ENCODE measurements at regions not wholly inside any gene's neighbourhood (a gene's known extent, or its start where the extent isn't known, plus 50 kb on each side); places are given as distances from the start of the nearest gene placed in this dataset.

GRCh38 chr1:103960045-103960444 lies 210.3 kb downstream of the AMY1C start:
- H3K9me3 ChIP-seq (ENCODE audit: low read depth), result no peaks in the 10 kb centered on the region
- H3K27me3 ChIP-seq, result no peaks in the 10 kb centered on the region
- 74% methylated on average over 3 of the region's 3 CpGs for WGBS (ENCODE audit: low lambda C conversion rate, missing lambda C conversion rate)
- no peak overlapping the region for H2AFZ ChIP-seq
- H3K9me2 ChIP-seq (replicated peaks; ENCODE audit: insufficient read depth), result no peaks in the 10 kb centered on the region
- H4K20me1 ChIP-seq (ENCODE audit: insufficient read depth, poor library complexity, severe bottlenecking), result no peaks in the 10 kb centered on the region
- H3K4me3 ChIP-seq, result no peak overlapping the region
- no peak for DNase-seq (ENCODE audit: low spot score)
- TF ChIP-seq, protein P1, sequence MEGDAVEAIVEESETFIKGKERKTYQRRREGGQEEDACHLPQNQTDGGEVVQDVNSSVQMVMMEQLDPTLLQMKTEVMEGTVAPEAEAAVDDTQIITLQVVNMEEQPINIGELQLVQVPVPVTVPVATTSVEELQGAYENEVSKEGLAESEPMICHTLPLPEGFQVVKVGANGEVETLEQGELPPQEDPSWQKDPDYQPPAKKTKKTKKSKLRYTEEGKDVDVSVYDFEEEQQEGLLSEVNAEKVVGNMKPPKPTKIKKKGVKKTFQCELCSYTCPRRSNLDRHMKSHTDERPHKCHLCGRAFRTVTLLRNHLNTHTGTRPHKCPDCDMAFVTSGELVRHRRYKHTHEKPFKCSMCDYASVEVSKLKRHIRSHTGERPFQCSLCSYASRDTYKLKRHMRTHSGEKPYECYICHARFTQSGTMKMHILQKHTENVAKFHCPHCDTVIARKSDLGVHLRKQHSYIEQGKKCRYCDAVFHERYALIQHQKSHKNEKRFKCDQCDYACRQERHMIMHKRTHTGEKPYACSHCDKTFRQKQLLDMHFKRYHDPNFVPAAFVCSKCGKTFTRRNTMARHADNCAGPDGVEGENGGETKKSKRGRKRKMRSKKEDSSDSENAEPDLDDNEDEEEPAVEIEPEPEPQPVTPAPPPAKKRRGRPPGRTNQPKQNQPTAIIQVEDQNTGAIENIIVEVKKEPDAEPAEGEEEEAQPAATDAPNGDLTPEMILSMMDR (IDR thresholded peaks at IDR 0.05; ENCODE audit: poor library complexity), result no peak
- TF ChIP-seq EZH2 (IDR thresholded peaks at IDR 0.05; ENCODE audit: borderline replicate concordance), result no peak
- TF ChIP-seq EZH2phosphoT487 (IDR thresholded peaks at IDR 0.05; ENCODE audit: low read depth, severe bottlenecking, unreplicated experiment), result no peak
- no peaks in the 10 kb centered on the region for H3K79me2 ChIP-seq
- H3K4me1 ChIP-seq (ENCODE audit: insufficient read depth), result no peaks in the 10 kb centered on the region
- no peak overlapping the region for H3K27ac ChIP-seq
- H3K36me3 ChIP-seq (replicated peaks; ENCODE audit: insufficient read depth, low read depth), result no peaks in the 10 kb centered on the region
- no peak overlapping the region for H3K4me2 ChIP-seq

DNA sequence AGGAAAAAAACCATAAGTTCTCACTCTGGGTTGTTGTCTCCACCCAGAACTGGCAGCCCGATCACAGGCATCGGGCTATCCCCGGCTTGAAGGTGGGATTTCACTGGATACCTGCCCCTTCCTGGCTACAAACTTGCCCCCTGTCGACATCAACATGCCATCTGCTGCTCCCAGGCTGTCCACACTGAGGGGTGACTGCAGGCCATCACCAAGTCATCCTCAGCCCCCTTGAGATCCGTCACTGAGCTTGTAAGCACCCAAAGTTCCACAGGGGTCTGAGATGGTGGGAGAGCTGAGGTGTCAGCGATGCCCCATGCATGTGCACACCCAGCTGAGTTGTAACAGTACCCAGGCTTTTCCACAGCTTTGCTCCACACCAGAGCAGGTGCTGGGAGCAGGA lies 211.0 kb downstream of the AMY1C start:
- H3K36me3 ChIP-seq (replicated peaks; ENCODE audit: insufficient read depth, low read depth), result no peaks in the 10 kb centered on the region
- no peak overlapping the region for H3K4me2 ChIP-seq
- H2AFZ ChIP-seq, result no peak overlapping the region
- H3K4me3 ChIP-seq, result no peak overlapping the region
- no peaks in the 10 kb centered on the region for H3K27me3 ChIP-seq
- no peak overlapping the region for H3K27ac ChIP-seq
- H3K9me2 ChIP-seq (replicated peaks; ENCODE audit: insufficient read depth), result no peaks in the 10 kb centered on the region
- WGBS (ENCODE audit: low lambda C conversion rate, missing lambda C conversion rate), result 86% methylated on average over 6 of the region's 6 CpGs
- DNase-seq (ENCODE audit: low spot score), result no peak
- no peaks in the 10 kb centered on the region for H3K4me1 ChIP-seq (ENCODE audit: insufficient read depth)
- H3K79me2 ChIP-seq, result no peaks in the 10 kb centered on the region
- H4K20me1 ChIP-seq (ENCODE audit: insufficient read depth, poor library complexity, severe bottlenecking), result no peaks in the 10 kb centered on the region
- TF ChIP-seq EZH2phosphoT487 (IDR thresholded peaks at IDR 0.05; ENCODE audit: low read depth, severe bottlenecking, unreplicated experiment) (no peak), EZH2 (IDR thresholded peaks at IDR 0.05; ENCODE audit: borderline replicate concordance) (no peak)
- TF ChIP-seq, protein P1 (IDR thresholded peaks at IDR 0.05; ENCODE audit: poor library complexity), result no peak
- H3K9me3 ChIP-seq (ENCODE audit: low read depth), result no peaks in the 10 kb centered on the region

GRCh38 chr1:103986792-103987191 lies 237.1 kb downstream of the AMY1C start:
- H2AFZ ChIP-seq, result no peak overlapping the region
- H3K4me2 ChIP-seq, result no peak overlapping the region
- H3K36me3 ChIP-seq (replicated peaks; ENCODE audit: insufficient read depth, low read depth), result no peaks in the 10 kb centered on the region
- no peak overlapping the region for H3K4me3 ChIP-seq
- H3K79me2 ChIP-seq, result no peaks in the 10 kb centered on the region
- no peaks in the 10 kb centered on the region for H3K4me1 ChIP-seq (ENCODE audit: insufficient read depth)
- no peaks in the 10 kb centered on the region for H4K20me1 ChIP-seq (ENCODE audit: insufficient read depth, poor library complexity, severe bottlenecking)
- H3K9me3 ChIP-seq (ENCODE audit: low read depth), result no peaks in the 10 kb centered on the region
- no peak overlapping the region for H3K27ac ChIP-seq
- no peak for TF ChIP-seq EZH2phosphoT487 (IDR thresholded peaks at IDR 0.05; ENCODE audit: low read depth, severe bottlenecking, unreplicated experiment)
- TF ChIP-seq, protein P1 (IDR thresholded peaks at IDR 0.05; ENCODE audit: poor library complexity), result no peak
- TF ChIP-seq EZH2 (IDR thresholded peaks at IDR 0.05; ENCODE audit: borderline replicate concordance), result no peak
- no peak for DNase-seq (ENCODE audit: low spot score)
- no peaks in the 10 kb centered on the region for H3K9me2 ChIP-seq (replicated peaks; ENCODE audit: insufficient read depth)
- 87% methylated on average over 3 of the region's 3 CpGs for WGBS (ENCODE audit: low lambda C conversion rate, missing lambda C conversion rate)
- H3K27me3 ChIP-seq, result no peaks in the 10 kb centered on the region

GRCh38 chr1:103997631-103998030 lies 247.9 kb downstream of the AMY1C start:
- H3K4me1 ChIP-seq (ENCODE audit: insufficient read depth), result no peaks in the 10 kb centered on the region
- TF ChIP-seq, protein P1 (IDR thresholded peaks at IDR 0.05; ENCODE audit: poor library complexity), result no peak
- TF ChIP-seq EZH2phosphoT487 (IDR thresholded peaks at IDR 0.05; ENCODE audit: low read depth, severe bottlenecking, unreplicated experiment) (no peak), EZH2 (IDR thresholded peaks at IDR 0.05; ENCODE audit: borderline replicate concordance) (no peak)
- H2AFZ ChIP-seq, result no peak overlapping the region
- WGBS (ENCODE audit: low lambda C conversion rate, missing lambda C conversion rate), result 38% methylated on average over 3 of the region's 3 CpGs
- H3K9me3 ChIP-seq (ENCODE audit: low read depth), result no peaks in the 10 kb centered on the region
- no peaks in the 10 kb centered on the region for H4K20me1 ChIP-seq (ENCODE audit: insufficient read depth, poor library complexity, severe bottlenecking)
- no peaks in the 10 kb centered on the region for H3K36me3 ChIP-seq (replicated peaks; ENCODE audit: insufficient read depth, low read depth)
- H3K9me2 ChIP-seq (replicated peaks; ENCODE audit: insufficient read depth), result no peaks in the 10 kb centered on the region
- H3K4me3 ChIP-seq, result no peak overlapping the region
- no peak overlapping the region for H3K4me2 ChIP-seq
- H3K27ac ChIP-seq, result no peak overlapping the region
- H3K27me3 ChIP-seq, result no peaks in the 10 kb centered on the region
- no peaks in the 10 kb centered on the region for H3K79me2 ChIP-seq
- no peak for DNase-seq (ENCODE audit: low spot score)
